Brain microvascular endothelial cell (primary cell): ENCODE measurements at regions not wholly inside any gene's neighbourhood (a gene's known extent, or its start where the extent isn't known, plus 50 kb on each side); places are given as distances from the start of the nearest gene placed in this dataset.

Source experiments
- DNase-seq: peaks from one replicate; pipeline ENCODE4 v3.0.0-alpha.2; 2020
- H3K27ac ChIP-seq: fragments of 250-450 bp; sonication (Bioruptor Pico); 2 replicates; pipeline ENCODE4 v1.5.1; 2020; ENCODE audit warnings: mild to moderate bottlenecking, moderate library complexity
- H3K27me3 ChIP-seq: fragments of 250-450 bp; sonication (Bioruptor Pico); replicated peaks from 2 replicates; pipeline ENCODE4 v1.5.1; 2020; ENCODE audit warnings: mild to moderate bottlenecking
- H3K36me3 ChIP-seq: fragments of 250-450 bp; sonication (Bioruptor Pico); replicated peaks from 2 replicates; pipeline ENCODE4 v1.5.1; 2020; ENCODE audit warnings: mild to moderate bottlenecking
- H3K4me3 ChIP-seq: 2 replicates; pipeline ENCODE4 v1.5.1; 2011; ENCODE audit warnings: low read depth, mild to moderate bottlenecking, control low read depth, low read length, moderate library complexity
- in situ Hi-C: cut with HindIII; loops from 2 replicates; pipeline ENCODE4 v1.10.0; 2017; ENCODE audit warnings: low sequenced_read_pairs, low pct_ligation_motif_present
- TF ChIP-seq, protein P1 (sequence below): IDR thresholded peaks from 2 replicates; pipeline ENCODE4 v1.5.1; 2011; ENCODE audit warnings: low read depth, mild to moderate bottlenecking, moderate library complexity, low read length, control low read depth, inconsistent platforms; ENCODE audit errors: missing control alignments

DNA sequence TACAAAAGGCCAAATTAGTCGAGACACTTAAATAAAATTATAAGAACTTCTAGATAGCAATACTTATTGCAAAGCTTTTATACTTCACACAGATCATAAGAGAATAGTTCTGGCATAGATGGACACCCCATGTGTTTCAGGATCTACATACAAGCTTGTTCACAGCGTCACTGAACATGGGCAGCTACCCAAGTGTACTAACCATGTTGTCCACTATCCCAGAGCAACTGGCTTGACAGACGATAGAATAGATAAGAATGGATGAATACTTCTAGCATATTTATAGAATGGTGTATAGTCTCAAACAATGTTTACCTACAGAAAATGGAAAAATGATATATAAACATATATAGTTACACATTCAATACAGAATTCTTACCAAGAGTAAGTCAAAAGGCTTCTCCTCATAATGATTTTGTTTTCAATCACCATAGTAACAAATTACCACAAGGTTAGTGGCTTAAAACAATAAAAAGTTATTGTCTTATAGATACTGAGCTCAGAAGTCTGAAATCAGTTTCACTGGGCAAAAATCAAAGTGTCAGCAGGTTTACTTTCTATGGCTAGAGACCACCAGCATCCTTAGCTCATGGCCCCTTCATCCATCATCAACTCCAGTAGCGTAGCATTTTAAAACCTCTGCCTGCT, 446.7 kb downstream of the DMRTA1 start:
- DNase-seq: no peak
- no peak overlapping the region for H3K27ac ChIP-seq
- in situ Hi-C loops: no loop called here
- TF ChIP-seq, protein P1, sequence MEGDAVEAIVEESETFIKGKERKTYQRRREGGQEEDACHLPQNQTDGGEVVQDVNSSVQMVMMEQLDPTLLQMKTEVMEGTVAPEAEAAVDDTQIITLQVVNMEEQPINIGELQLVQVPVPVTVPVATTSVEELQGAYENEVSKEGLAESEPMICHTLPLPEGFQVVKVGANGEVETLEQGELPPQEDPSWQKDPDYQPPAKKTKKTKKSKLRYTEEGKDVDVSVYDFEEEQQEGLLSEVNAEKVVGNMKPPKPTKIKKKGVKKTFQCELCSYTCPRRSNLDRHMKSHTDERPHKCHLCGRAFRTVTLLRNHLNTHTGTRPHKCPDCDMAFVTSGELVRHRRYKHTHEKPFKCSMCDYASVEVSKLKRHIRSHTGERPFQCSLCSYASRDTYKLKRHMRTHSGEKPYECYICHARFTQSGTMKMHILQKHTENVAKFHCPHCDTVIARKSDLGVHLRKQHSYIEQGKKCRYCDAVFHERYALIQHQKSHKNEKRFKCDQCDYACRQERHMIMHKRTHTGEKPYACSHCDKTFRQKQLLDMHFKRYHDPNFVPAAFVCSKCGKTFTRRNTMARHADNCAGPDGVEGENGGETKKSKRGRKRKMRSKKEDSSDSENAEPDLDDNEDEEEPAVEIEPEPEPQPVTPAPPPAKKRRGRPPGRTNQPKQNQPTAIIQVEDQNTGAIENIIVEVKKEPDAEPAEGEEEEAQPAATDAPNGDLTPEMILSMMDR: no peak
- no peak overlapping the region for H3K4me3 ChIP-seq
- H3K36me3 ChIP-seq: no peaks in the 10 kb centered on the region
- no peaks in the 10 kb centered on the region for H3K27me3 ChIP-seq

DNA sequence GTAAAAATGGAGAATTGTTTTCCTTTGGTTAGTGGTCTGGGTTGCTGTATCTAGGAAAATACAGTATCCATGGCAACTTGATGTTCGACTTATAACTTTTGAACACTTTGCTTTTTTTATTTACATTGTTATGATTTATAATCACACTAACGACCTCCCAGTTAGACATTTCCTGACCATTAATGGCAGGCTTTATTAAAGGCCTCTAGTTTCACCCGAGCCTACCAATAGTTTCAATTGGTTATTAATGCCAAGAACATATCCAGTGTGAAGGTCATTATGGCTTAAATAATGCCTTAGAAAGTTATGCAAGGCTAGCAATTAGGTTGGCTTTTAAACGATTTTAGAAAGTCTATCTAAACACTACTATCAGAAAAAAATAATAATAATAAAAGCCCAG, 452.0 kb downstream of the DMRTA1 start:
- Histone ChIP-seq H3K27ac (no peak overlapping the region), H3K27me3 (no peaks in the 10 kb centered on the region), H3K4me3 (no peak overlapping the region), H3K36me3 (no peaks in the 10 kb centered on the region)
- TF ChIP-seq, protein P1: no peak
- in situ Hi-C loops: no loop called here
- DNase-seq: no peak

DNA sequence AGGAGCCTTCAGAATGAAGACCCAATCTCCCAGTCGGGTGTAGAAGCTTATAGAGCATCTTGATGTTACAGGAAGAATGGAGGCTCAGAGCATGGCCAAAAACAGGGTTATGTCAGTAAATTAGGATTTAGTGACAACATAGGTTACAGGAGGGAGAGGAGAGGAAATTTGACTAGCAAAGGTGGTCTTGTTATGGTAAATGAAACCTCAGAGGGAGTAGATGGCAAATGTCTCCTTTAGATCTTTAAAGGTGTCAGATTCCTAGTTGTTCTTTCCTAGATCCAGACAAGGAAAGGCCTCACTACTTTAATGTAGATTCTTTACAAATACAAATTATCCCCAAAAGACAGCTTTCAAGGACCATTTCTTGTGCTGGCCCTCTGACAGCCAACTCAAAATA, 465.0 kb downstream of the DMRTA1 start:
- Histone ChIP-seq H3K27me3 (no peaks in the 10 kb centered on the region), H3K27ac (no peak overlapping the region), H3K4me3 (no peak overlapping the region), H3K36me3 (no peaks in the 10 kb centered on the region)
- in situ Hi-C loops: no loop called here
- DNase-seq: no peak
- TF ChIP-seq, protein P1: no peak

DNA sequence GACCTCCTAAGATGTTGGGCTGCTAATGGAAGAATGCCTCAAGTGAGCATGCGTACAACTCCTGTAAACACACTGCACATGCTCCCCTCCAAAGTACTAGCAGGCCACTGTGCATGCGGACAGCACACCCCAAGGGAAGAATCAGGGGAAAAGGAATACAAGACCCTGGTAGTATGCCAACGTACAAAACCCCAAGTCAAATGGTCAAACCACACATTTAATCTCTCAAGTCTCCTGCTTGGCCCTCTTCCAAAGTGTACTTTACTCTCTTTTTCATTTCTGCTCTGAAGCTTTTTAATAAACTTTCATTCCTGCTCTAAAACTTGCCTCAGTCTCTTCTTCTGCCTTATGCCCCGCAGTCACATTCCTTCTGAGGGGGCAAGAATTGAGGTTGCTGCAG, 466.4 kb downstream of the DMRTA1 start:
- in situ Hi-C loops: no loop called here
- Histone ChIP-seq H3K27me3 (no peaks in the 10 kb centered on the region), H3K4me3 (no peak overlapping the region), H3K36me3 (no peaks in the 10 kb centered on the region), H3K27ac (no peak overlapping the region)
- no peak for DNase-seq
- TF ChIP-seq, protein P1: no peak

DNA sequence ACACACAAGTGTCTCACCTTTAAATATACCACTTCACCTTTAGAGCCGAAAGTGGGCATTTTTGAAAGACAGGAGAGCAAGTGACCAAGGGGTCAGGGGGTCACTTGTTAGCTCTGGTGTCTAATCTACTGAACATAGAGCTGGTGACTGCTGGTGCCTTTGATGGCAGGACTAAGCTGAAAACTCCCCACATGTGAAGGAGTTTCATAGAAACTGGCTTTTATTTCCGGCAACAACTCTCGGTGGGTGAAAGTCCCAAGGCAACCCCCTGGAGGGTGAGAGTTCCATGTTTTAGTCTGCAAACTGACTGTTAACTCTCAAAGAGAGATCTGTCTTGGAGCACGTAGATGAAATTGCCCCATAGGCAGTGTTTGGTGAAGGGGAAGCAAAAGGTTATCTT, 466.9 kb downstream of the DMRTA1 start:
- Histone ChIP-seq H3K27me3 (no peaks in the 10 kb centered on the region), H3K4me3 (no peak overlapping the region), H3K36me3 (no peaks in the 10 kb centered on the region), H3K27ac (no peak overlapping the region)
- in situ Hi-C loops: no loop called here
- no peak for DNase-seq
- TF ChIP-seq, protein P1: no peak

DNA sequence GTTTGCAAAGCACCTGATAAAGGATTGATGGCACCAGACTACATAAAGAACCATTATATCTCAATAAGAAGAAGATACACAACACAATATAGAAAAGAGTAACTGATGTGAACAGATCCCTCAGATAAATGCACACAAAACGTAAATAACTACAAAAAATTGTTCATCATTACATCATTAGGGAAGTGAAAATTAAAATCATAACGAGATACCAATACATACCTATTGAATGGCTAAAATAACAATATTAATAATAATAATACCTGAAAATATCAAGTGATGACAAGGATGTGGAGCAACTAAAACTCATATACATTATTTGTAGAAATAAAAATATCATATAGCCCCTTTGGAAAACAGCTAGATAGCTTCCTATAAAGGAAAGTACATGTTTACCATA, 469.5 kb downstream of the DMRTA1 start:
- Histone ChIP-seq H3K36me3 (no peaks in the 10 kb centered on the region), H3K27ac (no peak overlapping the region), H3K4me3 (no peak overlapping the region), H3K27me3 (no peaks in the 10 kb centered on the region)
- in situ Hi-C loops: no loop called here
- TF ChIP-seq, protein P1: no peak
- DNase-seq: no peak
